KG1 (cell line): ENCODE measurements at regions not wholly inside any gene's neighbourhood (a gene's known extent, or its start where the extent isn't known, plus 50 kb on each side); places are given as distances from the start of the nearest gene placed in this dataset.
"Not testable (repeated sequence)": the region's sequence is repeated elsewhere in the genome, so short reads cannot be mapped to it uniquely, and the experiment has no call there.

Experiments used
- DNase-seq: peaks from one replicate; lab custom pipeline; 2025; lab: John Stamatoyannopoulos, UW

- DNase-seq, result no peak
Observed at GRCh38 chr16:87100306-87101058, 216.7 kb downstream of the C16orf95 start.

GRCh38 chr16:87101903-87102302 is 215.3 kb downstream of the C16orf95 start:
- no peak for DNase-seq

- DNase-seq, result no peak
Observed at GRCh38 chr16:87107201-87107600, 210.0 kb downstream of the C16orf95 start.

GRCh38 chr16:87108278-87108677 is 208.9 kb downstream of the C16orf95 start:
- DNase-seq, result no peak

- no peak for DNase-seq
Observed at GRCh38 chr16:87108941-87109340, 208.3 kb downstream of the C16orf95 start.

- no peak for DNase-seq
Observed at GRCh38 chr16:87114832-87115231, 202.4 kb downstream of the C16orf95 start.

- no peak for DNase-seq
Observed at GRCh38 chr16:87115646-87116045, 201.5 kb downstream of the C16orf95 start.

GRCh38 chr16:87117936-87118335 is 199.3 kb downstream of the C16orf95 start:
- no peak for DNase-seq

GRCh38 chr16:87119168-87119567 is 198.0 kb downstream of the C16orf95 start:
- DNase-seq, result no peak

GRCh38 chr16:87119748-87120147 is 197.4 kb downstream of the C16orf95 start:
- no peak for DNase-seq

GRCh38 chr16:87121816-87122215 is 195.4 kb downstream of the C16orf95 start:
- no peak for DNase-seq

GRCh38 chr16:87123356-87124001 is 193.7 kb downstream of the C16orf95 start:
- DNase-seq, result no peak

- not testable (repeated sequence) for DNase-seq
Observed at GRCh38 chr16:87124405-87124804, 192.8 kb downstream of the C16orf95 start.

- no peak for DNase-seq
Observed at GRCh38 chr16:87125206-87126155, 191.7 kb downstream of the C16orf95 start.

GRCh38 chr16:87126403-87127025 is 190.7 kb downstream of the C16orf95 start:
- DNase-seq, result no peak

GRCh38 chr16:87127061-87127765 is 190.0 kb downstream of the C16orf95 start:
- DNase-seq, result no peak

GRCh38 chr16:87127766-87128147 is 189.4 kb downstream of the C16orf95 start:
- no peak for DNase-seq

- no peak for DNase-seq
Observed at GRCh38 chr16:87129771-87130170, 187.4 kb downstream of the C16orf95 start.

- no peak for DNase-seq
Observed at GRCh38 chr16:87131061-87131995, 185.9 kb downstream of the C16orf95 start.

GRCh38 chr16:87131996-87132345 is 185.2 kb downstream of the C16orf95 start:
- DNase-seq, result no peak
